ENCODE measurements at regions not wholly inside any gene's neighbourhood (a gene's known extent, or its start where the extent isn't known, plus 50 kb on each side); places are given as distances from the start of the nearest gene placed in this dataset.

GRCh38 chr13:65629926-65630325, 1600.2 kb downstream of the PCDH9 start:
- TF ChIP-seq CTCF (IDR thresholded peaks at IDR 0.05; ENCODE audit: low read depth, low read length) (no peak), EZH2phosphoT487 (IDR thresholded peaks at IDR 0.05; ENCODE audit: low read depth) (no peak)
